Keratinocyte (primary cell): ENCODE measurements at regions not wholly inside any gene's neighbourhood (a gene's known extent, or its start where the extent isn't known, plus 50 kb on each side); places are given as distances from the start of the nearest gene placed in this dataset.

Source experiments
- EZH2 ChIP-seq: IDR thresholded peaks from one replicate; pipeline ENCODE4 v1.6.1; 2012; ENCODE audit warnings: inconsistent platforms, mild to moderate bottlenecking, low read length, moderate library complexity
- TF ChIP-seq, protein P1 (sequence below), 3 experiments: IDR thresholded peaks in 1 of 3; conservative IDR thresholded peaks in 1 of 3; optimal IDR thresholded peaks in 1 of 3; 2 replicates in 2 of 3; 3 replicates in 1 of 3; pipeline versions ENCODE3 to v1.5.1; 2011; ENCODE audit warnings: low read length in 3 of 3, mild to moderate bottlenecking in 3 of 3, moderate library complexity in 2 of 3, control low read depth in 1 of 3, inconsistent platforms in 1 of 3; ENCODE audit not compliant: insufficient read depth in 2 of 3; ENCODE audit errors: extremely low read depth in 1 of 3

DNA sequence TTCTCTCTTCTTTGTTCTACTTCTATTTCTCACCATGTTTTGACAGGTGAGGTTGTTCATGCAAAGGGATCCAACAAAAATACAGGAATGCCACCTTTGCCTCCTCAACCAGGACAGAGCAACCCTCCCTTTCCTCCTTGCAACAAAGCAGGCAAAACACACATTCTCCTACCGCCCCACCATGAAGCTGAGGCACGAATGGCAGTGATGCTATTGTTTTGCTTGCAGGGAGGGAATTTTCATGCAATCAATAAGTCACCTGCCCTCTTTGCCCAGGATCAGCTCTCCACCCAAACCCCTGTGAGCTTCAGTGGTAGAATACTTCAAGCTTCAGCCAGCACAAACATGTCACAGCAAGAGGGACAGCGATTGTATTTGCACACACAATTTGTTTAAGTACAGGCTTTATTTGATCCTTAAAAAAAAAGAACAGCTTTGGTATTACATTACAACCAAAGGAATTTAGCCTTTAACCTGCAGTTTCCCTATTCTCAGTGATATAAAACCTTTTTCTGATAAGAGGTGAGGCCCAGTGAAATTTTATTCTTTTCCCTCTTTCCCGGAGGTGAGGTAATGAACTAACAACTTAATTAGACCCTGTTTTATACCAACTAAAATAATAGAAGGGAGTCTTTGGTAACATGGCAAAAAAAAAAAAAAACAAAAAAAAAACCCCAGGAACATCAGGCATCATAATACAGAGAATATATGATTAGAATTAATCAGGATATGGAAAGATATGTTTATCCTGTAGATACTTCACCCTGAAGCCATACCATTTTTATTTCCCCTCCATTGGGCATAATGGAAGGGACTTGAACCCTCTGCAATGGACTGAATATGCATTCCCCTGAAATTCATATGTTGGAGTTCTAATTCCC is 87.0 kb upstream of the EEA1 start:
- TF ChIP-seq, protein P1, sequence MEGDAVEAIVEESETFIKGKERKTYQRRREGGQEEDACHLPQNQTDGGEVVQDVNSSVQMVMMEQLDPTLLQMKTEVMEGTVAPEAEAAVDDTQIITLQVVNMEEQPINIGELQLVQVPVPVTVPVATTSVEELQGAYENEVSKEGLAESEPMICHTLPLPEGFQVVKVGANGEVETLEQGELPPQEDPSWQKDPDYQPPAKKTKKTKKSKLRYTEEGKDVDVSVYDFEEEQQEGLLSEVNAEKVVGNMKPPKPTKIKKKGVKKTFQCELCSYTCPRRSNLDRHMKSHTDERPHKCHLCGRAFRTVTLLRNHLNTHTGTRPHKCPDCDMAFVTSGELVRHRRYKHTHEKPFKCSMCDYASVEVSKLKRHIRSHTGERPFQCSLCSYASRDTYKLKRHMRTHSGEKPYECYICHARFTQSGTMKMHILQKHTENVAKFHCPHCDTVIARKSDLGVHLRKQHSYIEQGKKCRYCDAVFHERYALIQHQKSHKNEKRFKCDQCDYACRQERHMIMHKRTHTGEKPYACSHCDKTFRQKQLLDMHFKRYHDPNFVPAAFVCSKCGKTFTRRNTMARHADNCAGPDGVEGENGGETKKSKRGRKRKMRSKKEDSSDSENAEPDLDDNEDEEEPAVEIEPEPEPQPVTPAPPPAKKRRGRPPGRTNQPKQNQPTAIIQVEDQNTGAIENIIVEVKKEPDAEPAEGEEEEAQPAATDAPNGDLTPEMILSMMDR (optimal IDR thresholded peaks at IDR 0.05 in 1 of 3, IDR thresholded peaks at IDR 0.05 in 1 of 3, conservative IDR thresholded peaks at IDR 0.05 in 1 of 3; ENCODE audit: extremely low read depth in 1 of 3, insufficient read depth in 2 of 3, low read length in 3 of 3): no peak
- no peak for TF ChIP-seq EZH2
